Thyroid gland (tissue), 4 donors: ENCODE measurements at regions not wholly inside any gene's neighbourhood (a gene's known extent, or its start where the extent isn't known, plus 50 kb on each side); places are given as distances from the start of the nearest gene placed in this dataset.

Experiments used
- POLR2A ChIP-seq, 2 donors: fragments of 450-650 bp; IDR thresholded peaks; one replicate each; pipeline ENCODE4 v1.6.1; 2017; ENCODE audit warnings: antibody characterized with exemption in 2 of 2, mild to moderate bottlenecking in 2 of 2, moderate library complexity in 1 of 2
- TF ChIP-seq, protein P1 (sequence below), 6 experiments: fragments of 200-600 bp in 3 of 6; fragments of 450-650 bp in 3 of 6; sonication (generic) in 3 of 6; IDR thresholded peaks; one replicate each; pipeline ENCODE4 v1.5.1; 2016 to 2019; ENCODE audit warnings: antibody characterized with exemption in 6 of 6, mild to moderate bottlenecking in 2 of 6, inconsistent platforms in 1 of 6, moderate library complexity in 1 of 6

DNA sequence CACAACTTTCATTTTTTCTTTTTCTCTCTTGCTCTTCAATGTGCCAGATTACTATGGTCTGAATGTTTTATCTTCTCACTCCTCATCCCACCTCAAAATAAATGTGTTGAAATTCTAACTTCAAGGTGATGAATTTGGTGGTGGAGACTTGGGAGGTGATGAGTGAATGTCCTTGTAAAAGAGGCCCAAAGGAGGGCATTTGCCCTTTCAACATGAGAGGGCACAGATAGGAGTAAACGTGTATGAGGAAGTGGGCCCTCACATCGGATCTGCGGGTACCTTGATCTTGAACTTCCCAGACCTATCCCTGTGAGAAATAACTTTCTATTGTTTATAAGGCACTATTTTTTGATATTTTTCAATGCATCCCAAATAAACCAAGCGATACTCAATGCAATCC, 412.3 kb upstream of the ADGRL2 start:
- TF ChIP-seq POLR2A (IDR thresholded peaks at IDR 0.05), result no peak
- TF ChIP-seq, protein P1, sequence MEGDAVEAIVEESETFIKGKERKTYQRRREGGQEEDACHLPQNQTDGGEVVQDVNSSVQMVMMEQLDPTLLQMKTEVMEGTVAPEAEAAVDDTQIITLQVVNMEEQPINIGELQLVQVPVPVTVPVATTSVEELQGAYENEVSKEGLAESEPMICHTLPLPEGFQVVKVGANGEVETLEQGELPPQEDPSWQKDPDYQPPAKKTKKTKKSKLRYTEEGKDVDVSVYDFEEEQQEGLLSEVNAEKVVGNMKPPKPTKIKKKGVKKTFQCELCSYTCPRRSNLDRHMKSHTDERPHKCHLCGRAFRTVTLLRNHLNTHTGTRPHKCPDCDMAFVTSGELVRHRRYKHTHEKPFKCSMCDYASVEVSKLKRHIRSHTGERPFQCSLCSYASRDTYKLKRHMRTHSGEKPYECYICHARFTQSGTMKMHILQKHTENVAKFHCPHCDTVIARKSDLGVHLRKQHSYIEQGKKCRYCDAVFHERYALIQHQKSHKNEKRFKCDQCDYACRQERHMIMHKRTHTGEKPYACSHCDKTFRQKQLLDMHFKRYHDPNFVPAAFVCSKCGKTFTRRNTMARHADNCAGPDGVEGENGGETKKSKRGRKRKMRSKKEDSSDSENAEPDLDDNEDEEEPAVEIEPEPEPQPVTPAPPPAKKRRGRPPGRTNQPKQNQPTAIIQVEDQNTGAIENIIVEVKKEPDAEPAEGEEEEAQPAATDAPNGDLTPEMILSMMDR (IDR thresholded peaks at IDR 0.05), result no peak
